H1 (cell line): ENCODE measurements at regions not wholly inside any gene's neighbourhood (a gene's known extent, or its start where the extent isn't known, plus 50 kb on each side); places are given as distances from the start of the nearest gene placed in this dataset.

Source experiments
- CTCF ChIA-PET: fragments of 300-600 bp; sonication (Branson Sonifier 250); formaldehyde crosslinking; loops from one replicate; lab custom pipeline; 2021; ENCODE audit not compliant: partially characterized antibody; lab: Charles Lee
- POLR2A ChIA-PET: fragments of 300-600 bp; sonication (Branson Sonifier 250); formaldehyde crosslinking; loops from one replicate; lab custom pipeline; 2021; ENCODE audit warnings: inconsistent platforms; ENCODE audit not compliant: partially characterized antibody; lab: Charles Lee
- DNase-seq, 2 experiments: peaks; one replicate each; pipeline versions ENCODE4 v3.0.0 to v3.0.0-alpha.2; 2010 to 2022; ENCODE audit warnings: low spot score in 2 of 2, low read depth in 1 of 2, mixed read lengths in 1 of 2
- FAIRE-seq: peaks from 2 replicates; lab custom pipeline; 2011; peaks lifted over from hg19 to GRCh38; lab: Jason Lieb, UNC
- H2AFZ ChIP-seq: 2 replicates; pipeline ENCODE4 v1.8.1; 2012; ENCODE audit warnings: low read length, inconsistent platforms
- H2AK5ac ChIP-seq: 2 replicates; pipeline ENCODE4 v1.6.1; 2013; ENCODE audit warnings: low read depth, low read length
- H2BK120ac ChIP-seq: replicated peaks from 2 replicates; pipeline ENCODE3; 2013; ENCODE audit warnings: low read depth, low read length, inconsistent platforms
- H2BK12ac ChIP-seq: 2 replicates; pipeline ENCODE4 v1.6.1; 2013; ENCODE audit warnings: low read depth, low read length
- H2BK15ac ChIP-seq: 2 replicates; pipeline ENCODE4 v1.6.1; 2013; ENCODE audit warnings: low read length
- H2BK20ac ChIP-seq: 2 replicates; pipeline ENCODE4 v1.6.1; 2013; ENCODE audit warnings: low read length
- H2BK5ac ChIP-seq: 2 replicates; pipeline ENCODE4 v1.6.1; 2013; ENCODE audit warnings: low read depth, low read length
- H3K14ac ChIP-seq: 2 replicates; pipeline ENCODE4 v1.6.1; 2013; ENCODE audit warnings: inconsistent platforms; ENCODE audit not compliant: insufficient read length
- H3K18ac ChIP-seq: 2 replicates; pipeline ENCODE4 v1.6.1; 2013; ENCODE audit warnings: low read length; ENCODE audit errors: extremely low read depth
- H3K23ac ChIP-seq: 2 replicates; pipeline ENCODE4 v1.6.1; 2013; ENCODE audit warnings: inconsistent platforms; ENCODE audit not compliant: insufficient read length
- H3K23me2 ChIP-seq: 2 replicates; pipeline ENCODE4 v1.6.1; 2013; ENCODE audit warnings: low read depth, low read length
- H3K27ac ChIP-seq: 2 replicates; pipeline ENCODE4 v1.6.1; 2011; ENCODE audit warnings: low read depth, low read length, inconsistent platforms
- H3K27me3 ChIP-seq, 4 experiments: replicated peaks in 1 of 4; 1 replicate in 1 of 4; 2 replicates in 3 of 4; pipeline versions ENCODE4 v1.6.1 to v1.8.1; 2011 to 2013; ENCODE audit warnings: low read length in 3 of 4, mild to moderate bottlenecking in 3 of 4, inconsistent platforms in 2 of 4, mixed read lengths in 2 of 4, moderate library complexity in 1 of 4; ENCODE audit not compliant: control insufficient read depth in 3 of 4, insufficient read depth in 3 of 4; ENCODE audit errors: extremely low read depth in 1 of 4
- H3K36me3 ChIP-seq, 4 experiments: 2 replicates each; pipeline versions ENCODE4 v1.6.1 to v1.8.1; 2011 to 2013; ENCODE audit warnings: mild to moderate bottlenecking in 4 of 4, low read length in 3 of 4, moderate library complexity in 2 of 4, control low read depth in 1 of 4, inconsistent platforms in 1 of 4; ENCODE audit not compliant: insufficient read depth in 4 of 4, control insufficient read depth in 2 of 4
- H3K4ac ChIP-seq: replicated peaks from 2 replicates; pipeline ENCODE3; 2013; ENCODE audit warnings: low read length, low read depth, mixed read lengths, inconsistent platforms; ENCODE audit not compliant: insufficient read length
- H3K4me1 ChIP-seq, 4 experiments: replicated peaks in 1 of 4; 1 replicate in 1 of 4; 2 replicates in 3 of 4; pipeline versions ENCODE4 v1.6.1 to v1.8.1; 2011 to 2013; ENCODE audit warnings: low read length in 3 of 4, inconsistent platforms in 2 of 4, mixed read lengths in 1 of 4; ENCODE audit not compliant: insufficient read depth in 4 of 4, control insufficient read depth in 3 of 4
- H3K4me2 ChIP-seq, 2 experiments: 2 replicates each; pipeline versions ENCODE4 v1.6.1 to v1.8.1; 2011 to 2013; ENCODE audit warnings: low read depth in 2 of 2, low read length in 2 of 2, control low read depth in 1 of 2, inconsistent platforms in 1 of 2, mild to moderate bottlenecking in 1 of 2; ENCODE audit not compliant: insufficient read depth in 1 of 2
- H3K4me3 ChIP-seq, 4 experiments: fragments of 200-600, 300-600 bp in 1 of 4; sonication (generic), shearing (Covaris generic), sonication (Bioruptor Twin) in 1 of 4; 2 replicates each; pipeline versions ENCODE4 v1.5.1 to v1.8.1; 2011 to 2016; ENCODE audit warnings: low read length in 4 of 4, low read depth in 3 of 4, control low read depth in 2 of 4, inconsistent platforms in 2 of 4, mild to moderate bottlenecking in 2 of 4, mixed read lengths in 1 of 4, moderate library complexity in 1 of 4; ENCODE audit not compliant: insufficient read depth in 2 of 4; ENCODE audit errors: extremely low read depth in 1 of 4
- H3K56ac ChIP-seq: replicated peaks from 2 replicates; pipeline ENCODE3; 2013; ENCODE audit warnings: low read depth, mild to moderate bottlenecking, mixed read lengths, low read length, inconsistent platforms; ENCODE audit not compliant: insufficient read length
- H3K79me1 ChIP-seq: 2 replicates; pipeline ENCODE4 v1.6.1; 2013; ENCODE audit warnings: low read depth, low read length, control low read depth
- H3K79me2 ChIP-seq, 2 experiments: 2 replicates each; pipeline versions ENCODE4 v1.6.1 to v1.8.1; 2012 to 2013; ENCODE audit warnings: low read length in 2 of 2, mild to moderate bottlenecking in 2 of 2, inconsistent platforms in 1 of 2; ENCODE audit not compliant: insufficient read depth in 2 of 2, control insufficient read depth in 1 of 2
- H3K9ac ChIP-seq, 4 experiments: replicated peaks in 1 of 4; 1 replicate in 1 of 4; 2 replicates in 3 of 4; pipeline versions ENCODE4 v1.6.1 to v1.8.1; 2011 to 2013; ENCODE audit warnings: low read depth in 3 of 4, low read length in 3 of 4, control low read depth in 2 of 4, mild to moderate bottlenecking in 2 of 4, moderate library complexity in 2 of 4, inconsistent platforms in 1 of 4; ENCODE audit errors: extremely low read depth in 1 of 4
- H3K9me3 ChIP-seq, 2 experiments: 2 replicates each; pipeline versions ENCODE4 v1.6.1 to v1.8.1; 2012 to 2013; ENCODE audit warnings: mild to moderate bottlenecking in 2 of 2, moderate library complexity in 2 of 2, control low read depth in 1 of 2, inconsistent platforms in 1 of 2, low read depth in 1 of 2, low read length in 1 of 2, mixed read lengths in 1 of 2; ENCODE audit not compliant: insufficient read depth in 2 of 2
- H4K20me1 ChIP-seq, 2 experiments: replicated peaks in 1 of 2; 2 replicates each; pipeline versions ENCODE3 to v1.8.1; 2011 to 2013; ENCODE audit warnings: inconsistent platforms in 2 of 2, low read length in 2 of 2, mild to moderate bottlenecking in 1 of 2; ENCODE audit not compliant: insufficient read depth in 2 of 2, control insufficient read depth in 1 of 2
- H4K5ac ChIP-seq: 2 replicates; pipeline ENCODE4 v1.6.1; 2013; ENCODE audit warnings: low read length, low read depth, mixed read lengths, inconsistent platforms; ENCODE audit not compliant: insufficient read length
- H4K8ac ChIP-seq: 2 replicates; pipeline ENCODE4 v1.8.0; 2013; ENCODE audit warnings: mild to moderate bottlenecking, moderate library complexity, low read length, inconsistent platforms; ENCODE audit not compliant: insufficient read depth; ENCODE audit errors: extremely low read depth
- H4K91ac ChIP-seq: replicated peaks from 2 replicates; pipeline ENCODE3; 2013; ENCODE audit warnings: low read length, mixed read lengths, inconsistent platforms; ENCODE audit not compliant: insufficient read length
- BACH1 ChIP-seq: IDR thresholded peaks from 2 replicates; pipeline ENCODE4 v1.6.1; 2012; ENCODE audit warnings: low read length, improper control_type of control experiment
- CHD1 ChIP-seq: IDR thresholded peaks from 2 replicates; pipeline ENCODE4 v1.6.1; 2012; ENCODE audit warnings: low read depth, low read length, improper control_type of control experiment
- MAFK ChIP-seq: IDR thresholded peaks from 2 replicates; pipeline ENCODE4 v1.6.1; 2012; ENCODE audit warnings: low read depth, mild to moderate bottlenecking, improper control_type of control experiment, low read length
- WGBS, 2 experiments: shearing (Covaris generic) in 1 of 2; methylation state at CpG; one replicate each; pipeline versions ENCODE4 v1.1.6 to v1.1.7; 2013 to 2015; ENCODE audit warnings: low lambda C conversion rate in 2 of 2, mixed read lengths in 2 of 2, inconsistent platforms in 1 of 2, low coverage in 1 of 2, missing lambda C conversion rate in 1 of 2; ENCODE audit not compliant: insufficient replicate concordance in 2 of 2, insufficient coverage in 1 of 2, insufficient read length in 1 of 2; ENCODE audit errors: extremely low coverage in 1 of 2, missing lambda C conversion rate in 1 of 2; 5-methylcytosine and 5-hydroxymethylcytosine counted together

DNA sequence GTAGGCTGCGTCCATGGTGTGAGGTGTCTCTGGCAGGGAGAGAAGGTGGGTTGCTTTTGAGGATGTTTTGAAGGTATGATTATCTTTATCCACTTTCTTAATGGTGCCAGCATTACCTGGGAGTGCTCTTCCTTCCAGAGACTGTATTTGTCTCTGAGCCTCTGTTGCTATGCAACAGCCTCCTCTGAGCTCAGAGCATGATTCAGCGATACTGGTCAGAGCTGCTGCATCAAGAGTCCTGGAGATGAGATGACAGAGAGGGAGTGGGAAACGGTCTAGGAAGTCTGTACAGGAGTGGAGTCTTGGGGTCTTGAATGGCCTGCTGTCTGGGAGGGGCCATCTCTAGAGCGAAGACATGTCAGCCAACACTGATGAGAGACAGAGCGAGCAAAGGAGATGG lies 104.4 kb upstream of the RAB40AL start:
- H2BK12ac ChIP-seq, result no peak overlapping the region
- no peak overlapping the region for H3K4me3 ChIP-seq
- H3K9me3 ChIP-seq, result no peaks in the 10 kb centered on the region
- H3K27me3 ChIP-seq, result no peaks in the 10 kb centered on the region
- no peak overlapping the region for H3K14ac ChIP-seq
- H4K8ac ChIP-seq, result no peak overlapping the region
- H3K4me2 ChIP-seq, result no peak overlapping the region
- H3K4ac ChIP-seq, result no peak overlapping the region
- H4K20me1 ChIP-seq, result no peaks in the 10 kb centered on the region
- no peaks in the 10 kb centered on the region for H3K4me1 ChIP-seq
- H2AFZ ChIP-seq, result no peak overlapping the region
- no peak overlapping the region for H4K91ac ChIP-seq
- no peak overlapping the region for H2BK120ac ChIP-seq
- H3K23ac ChIP-seq, result no peak overlapping the region
- WGBS, 2 experiments, result 87% methylated on average over 4 of the region's 5 CpGs; no CpG with 5 or more reads in 1 of the 2 experiments
- TF ChIP-seq MAFK (peak; percentile 53; the same call in 1 of the 2 replicates), CHD1 (no peak), BACH1 (peak; percentile 87)
- TF ChIP-seq, all 59 proteins: peak for 2
- no peak overlapping the region for H2BK20ac ChIP-seq
- H3K56ac ChIP-seq, result no peak overlapping the region
- H3K23me2 ChIP-seq, result no peaks in the 10 kb centered on the region
- H3K9ac ChIP-seq, result no peak overlapping the region; a peak in 1 of 7 replicates
- DNase-seq (no peak), FAIRE-seq (no peak)
- H3K79me1 ChIP-seq, result no peaks in the 10 kb centered on the region
- CTCF ChIA-PET, result interaction anchor here (1.3 kb wide), 1 partner anchor 68 kb away, joined by 3 read pairs; no protein-coding TSS in a partner anchor
- no peak overlapping the region for H3K18ac ChIP-seq
- H2AK5ac ChIP-seq, result no peak overlapping the region
- no peak overlapping the region for H2BK15ac ChIP-seq
- no peaks in the 10 kb centered on the region for H3K79me2 ChIP-seq
- H4K5ac ChIP-seq, result no peak overlapping the region
- H2BK5ac ChIP-seq, result no peak overlapping the region
- H3K27ac ChIP-seq, result no peak overlapping the region
- peaks cover 0 to 2% (median 0%) of the 10 kb centered on the region in 4 experiments; a peak in 2 of 8 replicates for H3K36me3 ChIP-seq
- POLR2A ChIA-PET, result no interaction called here
